ENCODE measurements at regions not wholly inside any gene's neighbourhood (a gene's known extent, or its start where the extent isn't known, plus 50 kb on each side); places are given as distances from the start of the nearest gene placed in this dataset.

- DNase-seq (ENCODE audit: low read depth), result no peak
- H3K4me3 ChIP-seq (ENCODE audit: low read depth, low read length), result no peak overlapping the region
- no peak for TF ChIP-seq CTCF (IDR thresholded peaks at IDR 0.05; ENCODE audit: insufficient read depth, low read depth, low read length)
Measured at GRCh38 chr3:80087767-80088166, 320.0 kb upstream of the ROBO1 start.

GRCh38 chr3:80086426-80086825 lies 318.6 kb upstream of the ROBO1 start:
- H3K4me3 ChIP-seq (ENCODE audit: low read depth, low read length), result no peak overlapping the region
- no peak for DNase-seq (ENCODE audit: low read depth)
- TF ChIP-seq CTCF (IDR thresholded peaks at IDR 0.05; ENCODE audit: insufficient read depth, low read depth, low read length), result no peak

GRCh38 chr3:80079886-80080285 lies 312.1 kb upstream of the ROBO1 start:
- DNase-seq (ENCODE audit: low read depth), result peak; percentile 28
- TF ChIP-seq CTCF (IDR thresholded peaks at IDR 0.05; ENCODE audit: insufficient read depth, low read depth, low read length), result no peak
- H3K4me3 ChIP-seq (ENCODE audit: low read depth, low read length), result no peak overlapping the region

GRCh38 chr3:80068459-80068858 lies 300.7 kb upstream of the ROBO1 start:
- no peak for DNase-seq (ENCODE audit: low read depth)
- no peak for TF ChIP-seq CTCF (IDR thresholded peaks at IDR 0.05; ENCODE audit: insufficient read depth, low read depth, low read length)
- no peak overlapping the region for H3K4me3 ChIP-seq (ENCODE audit: low read depth, low read length)

- DNase-seq (ENCODE audit: low read depth), result no peak
- H3K4me3 ChIP-seq (ENCODE audit: low read depth, low read length), result no peak overlapping the region
- no peak for TF ChIP-seq CTCF (IDR thresholded peaks at IDR 0.05; ENCODE audit: insufficient read depth, low read depth, low read length)
Measured at GRCh38 chr3:80063535-80063934, 295.7 kb upstream of the ROBO1 start.

GRCh38 chr3:80060664-80061063 lies 292.9 kb upstream of the ROBO1 start:
- no peak for DNase-seq (ENCODE audit: low read depth)
- no peak overlapping the region for H3K4me3 ChIP-seq (ENCODE audit: low read depth, low read length)

More at GRCh38 chr3:80060664-80061063, 292.9 kb upstream of the ROBO1 start:
- no peak for TF ChIP-seq CTCF (IDR thresholded peaks at IDR 0.05; ENCODE audit: insufficient read depth, low read depth, low read length)

Data from fibroblast of villous mesenchyme (primary cell).